ENCODE measurements at regions not wholly inside any gene's neighbourhood (a gene's known extent, or its start where the extent isn't known, plus 50 kb on each side); places are given as distances from the start of the nearest gene placed in this dataset.
A peak's percentile ranks its signal among the peaks of the same experiment; 100 is the strongest.

DNA sequence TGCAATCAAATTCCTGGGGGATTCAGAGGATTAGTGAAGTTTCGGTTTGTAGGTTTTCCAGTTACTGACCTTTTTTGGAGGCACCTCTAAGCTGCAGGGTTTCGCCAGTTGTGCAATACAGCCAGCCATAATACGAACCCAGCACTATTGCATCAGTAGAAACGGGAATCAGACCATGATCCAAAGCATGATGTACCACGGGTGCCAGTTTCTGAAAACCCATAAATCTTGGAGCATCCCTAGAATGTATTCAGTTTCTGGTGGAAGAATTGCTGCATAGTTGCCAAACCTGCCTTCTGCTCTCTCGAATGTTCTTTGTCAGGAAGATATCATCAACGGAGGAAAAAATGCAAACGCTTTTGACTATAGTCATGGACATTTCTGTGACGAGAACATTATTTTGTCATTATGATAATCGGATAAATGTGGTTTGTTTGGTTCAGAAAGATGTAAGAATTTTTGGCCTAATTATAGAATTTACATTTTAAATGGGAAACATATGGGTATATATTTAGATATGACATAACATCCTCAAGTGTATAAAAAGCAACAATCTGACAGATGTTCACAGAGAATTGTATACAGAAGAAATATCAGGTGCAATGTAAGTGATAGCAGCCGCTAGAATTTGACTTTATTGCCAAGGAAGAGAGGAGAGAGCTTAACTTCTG is 186.2 kb upstream of the PRKCQ start:
- DNase-seq (ENCODE audit: low read depth) = no peak

DNA sequence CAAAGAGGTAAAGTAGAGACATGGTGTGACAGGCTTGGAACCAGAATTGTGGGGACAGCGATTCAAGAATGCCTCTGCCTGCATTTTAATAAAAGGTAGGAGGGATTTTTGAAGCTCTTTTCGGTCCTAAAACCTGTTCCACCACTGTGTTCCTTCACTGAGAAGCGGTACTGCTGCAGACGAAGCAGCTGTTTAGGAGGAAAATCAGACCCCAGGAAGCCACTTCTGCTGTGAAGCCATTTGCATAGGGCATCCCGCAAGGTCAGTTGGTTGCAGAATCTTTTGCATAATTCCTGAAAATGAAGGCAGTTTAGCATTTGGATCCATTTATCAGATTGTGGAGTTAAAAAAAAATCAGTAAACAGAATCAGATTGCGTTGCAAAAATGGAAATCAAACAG is 183.3 kb upstream of the PRKCQ start:
- no peak for DNase-seq (ENCODE audit: low read depth)

DNA sequence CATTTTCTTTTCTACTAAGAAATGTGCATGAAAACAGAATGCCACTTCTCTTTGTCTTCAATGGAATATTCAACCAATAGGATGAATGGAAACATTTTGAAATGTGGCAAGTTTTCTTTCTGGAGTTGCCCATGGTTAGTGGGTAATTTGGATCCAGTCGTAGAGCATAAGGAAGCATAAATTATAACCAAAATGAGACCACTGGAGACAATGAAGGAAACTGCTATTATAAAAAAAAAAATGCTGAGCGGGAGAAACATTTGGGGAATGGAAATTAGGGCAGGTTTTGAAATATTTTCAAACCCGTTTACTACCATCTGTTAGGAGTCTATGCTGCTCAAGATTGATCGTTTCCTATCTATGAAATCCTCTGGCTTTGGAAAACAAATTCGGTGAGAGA is 182.9 kb upstream of the PRKCQ start:
- no peak for DNase-seq (ENCODE audit: low read depth)

GRCh38 chr10:6759961-6760360 is 179.9 kb upstream of the PRKCQ start:
- DNase-seq (ENCODE audit: low read depth) = no peak

DNA sequence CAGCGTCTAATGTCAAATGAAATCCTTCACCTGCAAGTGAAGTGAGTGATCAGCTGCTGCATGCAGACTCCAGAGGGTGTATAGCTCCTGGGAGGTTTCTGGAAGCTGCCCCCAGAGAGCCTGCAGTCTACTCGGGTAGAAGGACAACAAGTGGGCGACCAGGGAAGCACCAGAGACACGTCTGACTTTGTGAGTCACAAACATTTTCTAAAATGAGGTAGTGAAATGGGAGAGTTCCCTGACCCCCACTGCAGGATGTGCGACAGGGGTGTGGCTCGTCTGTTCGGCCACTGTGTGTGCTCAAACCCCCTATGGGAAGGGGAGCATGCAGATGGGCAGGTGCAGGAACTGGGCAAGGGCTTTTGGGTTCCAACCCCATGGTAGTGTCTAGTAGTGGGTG is 177.1 kb upstream of the PRKCQ start:
- DNase-seq (ENCODE audit: low read depth) = no peak

DNA sequence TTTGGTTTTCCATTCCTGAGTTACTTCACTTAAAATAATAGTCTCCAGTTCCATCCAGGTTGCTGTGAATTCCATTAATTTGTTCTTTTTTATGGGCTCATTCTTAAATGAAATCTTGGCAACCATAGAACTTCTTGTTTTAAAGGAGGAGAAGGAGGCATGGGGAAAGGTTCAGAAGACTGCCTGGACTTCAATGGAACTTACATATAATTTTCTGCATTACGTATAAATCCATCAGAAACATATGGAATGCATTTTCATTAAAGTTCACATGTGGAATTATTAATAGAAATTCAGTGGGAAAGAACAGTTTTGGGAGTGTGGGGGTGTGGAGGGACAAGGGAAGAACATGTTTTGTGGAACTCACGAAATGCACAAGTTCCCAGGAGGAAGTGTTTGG is 176.6 kb upstream of the PRKCQ start:
- no peak for DNase-seq (ENCODE audit: low read depth)

- DNase-seq (ENCODE audit: low read depth) = peak; percentile 79
Measured at GRCh38 chr10:6755781-6756460, 175.8 kb upstream of the PRKCQ start.

DNA sequence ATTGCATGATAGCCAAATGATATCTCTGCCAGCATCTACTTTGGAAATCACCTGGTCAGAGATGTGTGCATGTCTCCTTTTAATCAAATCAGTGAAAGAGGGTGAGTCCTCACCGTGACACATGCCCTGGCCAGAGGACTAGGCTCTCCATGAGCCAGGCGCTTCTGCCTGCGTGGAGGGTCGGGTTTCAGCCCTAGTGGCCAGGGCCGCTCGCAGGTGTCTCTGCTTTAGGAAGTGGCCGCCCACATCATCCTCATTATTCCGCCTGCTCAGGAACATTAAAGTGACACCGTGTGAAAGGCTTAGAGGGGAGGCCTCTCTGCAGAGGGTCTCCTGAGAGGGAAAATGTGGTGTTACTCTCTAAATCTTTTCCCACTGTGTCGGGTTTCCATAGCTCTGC is 173.6 kb upstream of the PRKCQ start:
- no peak for DNase-seq (ENCODE audit: low read depth)

- peak; percentile 63 for DNase-seq (ENCODE audit: low read depth)
Measured at GRCh38 chr10:6751363-6751762, 171.3 kb upstream of the PRKCQ start.

GRCh38 chr10:6748981-6749635 is 169.0 kb upstream of the PRKCQ start:
- peak; percentile 94 for DNase-seq (ENCODE audit: low read depth)

DNA sequence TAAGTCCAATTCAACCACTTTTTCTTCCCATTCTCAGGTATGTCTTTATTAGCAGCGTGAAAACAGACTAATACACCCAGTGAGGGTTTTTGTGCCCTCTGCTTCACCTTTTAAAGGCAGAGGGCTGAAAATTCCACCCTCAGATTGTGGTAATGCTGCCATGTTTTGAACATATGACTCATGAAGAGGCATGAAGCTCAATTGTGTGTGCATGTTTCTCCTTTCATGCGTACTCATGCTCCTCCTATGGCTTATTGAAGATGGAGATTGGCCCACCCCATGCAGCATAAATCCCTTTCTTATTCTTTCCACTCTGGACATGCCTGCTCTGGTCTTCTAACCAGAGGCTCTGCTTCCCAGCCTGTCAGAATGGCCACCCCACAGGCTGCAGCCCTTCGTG is 168.0 kb upstream of the PRKCQ start:
- DNase-seq (ENCODE audit: low read depth) = peak; percentile 29

DNA sequence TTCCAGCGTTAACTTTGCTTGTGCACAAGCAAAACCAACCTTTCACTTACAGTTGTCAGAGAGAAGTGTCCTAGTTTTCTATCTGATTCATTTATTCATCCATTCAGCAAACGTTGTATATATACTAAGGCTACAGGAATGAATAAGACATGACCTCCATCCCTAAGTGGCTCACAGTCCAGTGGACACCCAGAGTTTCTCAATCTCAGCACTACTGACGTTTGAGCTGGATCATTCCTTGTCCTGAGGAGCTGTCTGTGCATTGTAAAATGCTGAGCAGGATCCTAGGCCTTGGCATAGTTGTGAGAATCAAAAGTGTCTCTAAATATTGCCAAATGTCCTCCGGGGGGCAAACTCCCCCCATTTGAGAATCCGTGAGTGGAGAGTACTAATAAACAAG is 166.7 kb upstream of the PRKCQ start:
- peak; percentile 47 for DNase-seq (ENCODE audit: low read depth)

- DNase-seq (ENCODE audit: low read depth) = no peak
Measured at GRCh38 chr10:6743291-6743849, 163.3 kb upstream of the PRKCQ start.

GRCh38 chr10:6741541-6741941 is 161.5 kb upstream of the PRKCQ start:
- no peak for DNase-seq (ENCODE audit: low read depth)

DNA sequence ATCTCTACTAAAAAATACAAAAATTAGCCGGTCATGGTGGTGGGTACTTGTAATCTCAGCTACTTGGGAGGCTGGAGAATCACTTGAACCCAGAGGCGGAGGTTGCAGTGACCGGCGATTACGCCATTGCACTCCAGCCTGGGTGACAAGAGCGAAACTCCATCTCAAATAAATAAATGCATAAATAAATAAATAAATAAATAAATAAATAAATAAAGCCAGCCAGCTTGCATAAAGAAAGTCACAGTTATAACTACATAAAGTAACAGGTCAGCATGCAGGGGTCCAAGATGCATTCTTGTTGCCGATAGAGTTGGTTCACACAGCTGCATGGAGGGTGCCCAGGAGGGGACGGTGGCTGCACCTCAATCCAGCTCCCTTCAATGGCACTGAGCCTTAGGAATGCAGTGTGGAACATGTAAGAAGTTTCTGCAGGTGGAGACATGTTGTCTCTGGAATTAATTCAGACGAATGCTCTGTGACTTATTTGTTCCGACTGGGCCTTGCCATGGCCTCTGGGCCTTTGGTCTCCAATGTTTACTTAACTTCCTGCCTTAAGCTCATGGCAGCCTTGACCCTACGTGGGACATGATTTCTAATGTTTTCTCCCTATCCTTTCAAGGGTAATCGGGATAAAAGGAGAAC is 159.6 kb upstream of the PRKCQ start:
- DNase-seq (ENCODE audit: low read depth) = no peak

DNA sequence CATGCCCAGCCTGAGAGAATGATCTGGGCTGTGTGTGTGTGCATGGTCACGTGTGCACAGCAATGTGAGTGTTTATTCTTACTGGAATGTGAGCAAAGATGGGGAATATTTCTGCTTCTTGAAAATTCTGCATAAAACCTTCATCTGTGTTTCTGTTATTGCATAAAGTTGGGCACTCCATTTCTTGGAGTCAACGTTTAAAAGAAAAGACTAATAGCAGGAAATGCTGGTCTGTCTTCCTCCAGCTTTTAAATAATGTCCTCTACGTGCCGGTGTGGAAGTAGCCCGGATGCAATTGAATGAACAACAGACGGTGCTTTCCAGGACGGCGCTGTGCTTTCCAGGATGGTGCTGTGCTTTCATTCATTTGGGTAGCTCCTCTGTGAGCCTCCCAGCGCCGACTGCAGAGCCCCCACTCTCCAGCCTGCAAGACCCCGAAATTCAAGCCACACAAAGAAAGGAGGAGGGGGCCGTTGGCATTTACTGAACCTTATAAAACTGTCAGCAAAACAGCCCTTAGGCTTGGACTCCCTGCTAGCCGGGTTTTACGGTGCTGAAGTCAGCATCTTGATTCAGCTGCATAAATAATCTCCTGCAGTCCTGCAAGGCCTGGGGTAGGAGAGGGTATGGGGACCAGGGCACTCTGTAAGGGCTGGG is 158.2 kb upstream of the PRKCQ start:
- DNase-seq (ENCODE audit: low read depth) = peak; percentile 52

GRCh38 chr10:6737758-6738111 is 157.7 kb upstream of the PRKCQ start:
- DNase-seq (ENCODE audit: low read depth) = no peak

DNA sequence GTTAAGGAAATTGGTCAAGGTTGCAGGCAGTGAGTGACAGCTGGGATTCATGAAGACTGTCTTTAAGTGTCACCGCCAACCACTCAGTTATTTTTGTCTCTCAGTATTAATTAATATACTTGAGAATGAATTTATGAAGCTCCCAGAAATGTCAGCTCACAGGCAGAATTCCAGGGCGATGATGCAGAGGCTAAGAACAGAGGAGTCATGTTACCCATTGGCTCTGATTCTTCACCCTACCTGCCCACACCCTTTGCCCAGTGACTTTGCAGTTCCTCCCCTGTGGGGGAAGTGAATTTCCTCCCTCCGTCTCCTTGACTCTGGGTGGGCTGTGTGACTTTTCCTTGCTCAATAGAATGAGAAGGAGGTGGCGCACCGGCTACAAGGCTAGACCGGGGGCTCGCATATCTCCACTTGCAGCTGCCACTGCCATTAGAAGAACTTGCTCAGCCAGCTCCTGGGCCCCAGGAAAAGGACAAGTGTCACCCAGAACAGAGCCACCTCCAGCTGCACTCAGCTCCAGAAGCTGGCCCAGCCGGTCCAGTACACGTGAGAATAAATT is 157.1 kb upstream of the PRKCQ start:
- peak; percentile 81 for DNase-seq (ENCODE audit: low read depth)

GRCh38 chr10:6734286-6734685 is 154.2 kb upstream of the PRKCQ start:
- DNase-seq (ENCODE audit: low read depth) = no peak

DNA sequence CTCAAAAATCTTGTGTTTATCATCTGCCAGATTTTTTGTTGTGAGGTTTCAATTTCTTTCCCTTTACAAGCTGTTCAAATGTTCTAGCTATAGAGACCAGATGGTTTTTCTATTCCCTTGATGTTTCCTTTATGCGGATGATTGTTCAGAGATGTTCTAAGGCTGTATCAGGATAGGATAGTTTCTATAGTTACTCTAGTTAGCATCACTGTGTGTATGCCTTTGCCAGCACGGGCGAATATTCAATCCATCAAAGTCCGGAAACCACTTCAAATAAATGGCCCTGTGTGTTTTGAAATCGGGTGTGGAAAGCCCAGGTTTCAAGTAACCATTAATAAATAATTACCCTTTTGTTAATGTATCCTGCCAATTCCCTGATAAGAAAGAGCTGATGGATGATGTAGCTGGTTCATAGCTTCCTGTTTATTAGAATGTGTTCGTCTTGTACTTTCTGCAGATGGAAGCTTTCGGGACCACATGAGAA is 149.8 kb upstream of the PRKCQ start:
- DNase-seq (ENCODE audit: low read depth) = no peak

DNA sequence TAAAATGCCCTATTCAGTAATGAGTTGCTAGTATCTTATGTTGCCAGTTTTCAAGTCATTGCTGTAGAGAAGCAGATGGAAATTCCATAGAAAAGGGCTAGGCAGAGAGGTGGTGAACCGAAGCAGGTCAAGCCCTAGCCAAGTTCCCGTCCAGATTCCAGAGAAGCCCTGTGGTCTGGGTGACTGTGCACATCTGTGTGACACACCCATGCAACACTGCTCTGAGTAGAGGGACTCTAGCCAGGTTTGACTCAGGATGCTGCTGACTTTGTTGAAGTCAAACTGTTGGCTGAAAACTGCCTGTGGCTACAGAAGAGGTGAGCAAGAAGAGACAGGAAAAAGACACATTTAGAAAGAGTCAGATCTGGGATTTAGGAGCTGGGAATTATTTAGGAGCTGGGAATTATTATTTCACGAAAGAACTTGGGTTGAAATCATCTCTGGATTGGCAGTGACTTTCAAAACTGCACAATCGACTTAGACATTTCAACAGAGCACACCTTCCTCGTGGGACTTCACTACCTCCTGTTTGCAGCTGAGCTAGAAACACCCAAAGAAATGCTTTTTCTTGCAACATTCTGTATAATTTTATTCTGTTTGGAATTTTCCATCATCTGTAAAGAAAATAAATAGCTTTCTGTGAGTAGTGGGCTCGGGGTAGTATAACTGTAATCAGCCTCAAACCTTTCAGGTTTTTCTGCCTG is 149.1 kb upstream of the PRKCQ start:
- peak; percentile 91 for DNase-seq (ENCODE audit: low read depth)
